CD8-positive, alpha-beta memory T cell (primary cell): ENCODE measurements at regions not wholly inside any gene's neighbourhood (a gene's known extent, or its start where the extent isn't known, plus 50 kb on each side); places are given as distances from the start of the nearest gene placed in this dataset.
A peak's percentile ranks its signal among the peaks of the same experiment; 100 is the strongest.

Source experiments
- CTCF ChIA-PET: fragments of 350-600 bp; sonication (Branson Sonifier 250); formaldehyde crosslinking; loops from one replicate; lab custom pipeline; 2021; ENCODE audit warnings: antibody characterized with exemption; lab: Charles Lee
- POLR2A ChIA-PET: fragments of 350-600 bp; sonication (Branson Sonifier 250); formaldehyde crosslinking; loops from one replicate; lab custom pipeline; 2021; ENCODE audit warnings: antibody characterized with exemption; lab: Charles Lee
- DNase-seq, 5 donors: peaks; one replicate each; pipeline versions ENCODE4 v3.0.0 to v3.0.0-alpha.2; 2020 to 2022; ENCODE audit warnings: mixed read lengths in 1 of 5
- H3K27ac ChIP-seq: one replicate; pipeline ENCODE4 v1.7.0; 2013; ENCODE audit warnings: low read depth, mild to moderate bottlenecking, low read length, moderate library complexity
- H3K27me3 ChIP-seq: 2 replicates; pipeline ENCODE4 v1.7.0; 2013; ENCODE audit warnings: low read length, mild to moderate bottlenecking; ENCODE audit not compliant: insufficient read depth, poor library complexity, severe bottlenecking
- H3K36me3 ChIP-seq: 2 replicates; pipeline ENCODE4 v1.7.0; 2013; ENCODE audit warnings: mild to moderate bottlenecking, low read length, moderate library complexity; ENCODE audit not compliant: insufficient read depth
- H3K4me1 ChIP-seq: 2 replicates; pipeline ENCODE4 v1.7.0; 2013; ENCODE audit warnings: mild to moderate bottlenecking, low read length, moderate library complexity; ENCODE audit not compliant: insufficient read depth
- H3K4me3 ChIP-seq: 2 replicates; pipeline ENCODE4 v1.7.0; 2013; ENCODE audit warnings: mild to moderate bottlenecking, low read length
- H3K9me3 ChIP-seq: 2 replicates; pipeline ENCODE4 v1.7.0; 2013; ENCODE audit warnings: mild to moderate bottlenecking, low read length
- H3K27ac Mint-ChIP-seq, 8 donors: one replicate each; pipeline ENCODE4 v1.8.0; 2020 to 2021; ENCODE audit warnings: mixed read lengths in 8 of 8, mild to moderate bottlenecking in 6 of 8, inconsistent platforms in 3 of 8, moderate library complexity in 3 of 8
- H3K27me3 Mint-ChIP-seq, 2 donors: one replicate each; pipeline ENCODE4 v1.8.0; 2020 to 2021; ENCODE audit warnings: mixed read lengths in 2 of 2, mild to moderate bottlenecking in 1 of 2, moderate library complexity in 1 of 2
- H3K36me3 Mint-ChIP-seq, 3 donors: one replicate each; pipeline ENCODE4 v1.8.0; 2020 to 2021; ENCODE audit warnings: mixed read lengths in 3 of 3, inconsistent platforms in 1 of 3, mild to moderate bottlenecking in 1 of 3
- H3K4me1 Mint-ChIP-seq, 3 donors: one replicate each; pipeline ENCODE4 v1.8.0; 2020 to 2021; ENCODE audit warnings: mixed read lengths in 3 of 3, inconsistent platforms in 1 of 3, mild to moderate bottlenecking in 1 of 3
- H3K4me3 Mint-ChIP-seq, 7 donors: one replicate each; pipeline ENCODE4 v1.8.0; 2020 to 2021; ENCODE audit warnings: mixed read lengths in 7 of 7, mild to moderate bottlenecking in 6 of 7, moderate library complexity in 4 of 7, inconsistent platforms in 2 of 7
- H3K9me3 Mint-ChIP-seq, 5 donors: one replicate each; pipeline ENCODE4 v1.8.0; 2020 to 2022; ENCODE audit warnings: mixed read lengths in 5 of 5, mild to moderate bottlenecking in 3 of 5, moderate library complexity in 2 of 5, inconsistent platforms in 1 of 5

DNA sequence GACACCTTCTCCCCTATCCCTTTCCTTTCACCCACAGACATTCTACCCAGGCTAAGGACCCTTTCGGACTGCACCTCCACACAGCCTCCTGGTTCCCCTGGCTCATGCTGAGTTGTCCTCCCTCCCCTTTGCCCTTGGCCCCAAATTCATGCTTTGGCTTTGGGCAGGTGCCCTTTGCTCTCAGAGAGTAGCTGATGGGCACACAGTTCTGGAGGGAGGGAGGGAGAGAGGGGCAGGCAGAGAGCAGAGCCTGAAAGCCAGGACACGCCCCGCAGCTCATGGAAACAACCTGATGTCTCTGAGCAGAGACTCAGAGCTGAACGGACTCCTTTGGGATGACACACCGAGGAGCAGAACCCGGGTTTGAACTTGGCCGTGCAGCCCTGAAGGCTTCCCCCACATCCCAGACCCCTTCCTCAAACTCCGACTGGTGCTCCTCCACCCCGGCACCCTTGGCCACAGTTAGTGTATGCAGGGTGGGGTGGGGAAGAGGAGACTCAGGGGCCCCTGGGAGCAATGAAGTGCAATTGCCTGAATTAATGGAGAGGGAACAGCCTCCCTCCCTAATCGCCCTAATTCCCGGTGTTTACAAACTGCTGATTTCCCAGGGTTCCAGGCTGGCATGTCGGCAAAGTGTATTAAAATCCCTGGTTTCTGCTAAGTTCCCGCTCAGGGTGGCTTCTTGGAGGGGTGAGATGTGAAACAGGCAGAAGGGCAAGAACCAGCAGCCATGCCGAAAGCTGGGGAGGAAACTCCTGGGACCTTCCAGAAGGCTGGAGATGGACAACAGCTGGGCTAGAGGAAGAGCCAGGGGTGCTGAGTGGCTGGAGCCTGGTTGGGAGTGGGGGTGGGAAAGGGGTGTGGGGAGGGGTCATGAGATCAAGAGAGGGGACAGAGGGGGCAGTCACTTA lies 71.2 kb upstream of the SHISAL1 start:
- H3K4me1 ChIP-seq: no peaks in the 10 kb centered on the region
- no peaks in the 10 kb centered on the region for H3K36me3 ChIP-seq
- H3K27ac ChIP-seq: no peak overlapping the region
- H3K4me3 ChIP-seq: no peak overlapping the region
- Mint-ChIP-seq H3K27me3 (peaks cover 3 to 51% of the 10 kb centered on the region in 2 donors), H3K4me3 (no peak overlapping the region), H3K27ac (no peak overlapping the region), H3K36me3 (peaks cover 0 to 2% (median 0%) of the 10 kb centered on the region in 3 donors), H3K4me1 (no peaks in the 10 kb centered on the region), H3K9me3 (no peaks in the 10 kb centered on the region)
- no peaks in the 10 kb centered on the region for H3K9me3 ChIP-seq
- ChIA-PET CTCF (no interaction called here), POLR2A (no interaction called here)
- no peaks in the 10 kb centered on the region for H3K27me3 ChIP-seq
- peak in 1 of 5 donors; percentile 37 for DNase-seq

DNA sequence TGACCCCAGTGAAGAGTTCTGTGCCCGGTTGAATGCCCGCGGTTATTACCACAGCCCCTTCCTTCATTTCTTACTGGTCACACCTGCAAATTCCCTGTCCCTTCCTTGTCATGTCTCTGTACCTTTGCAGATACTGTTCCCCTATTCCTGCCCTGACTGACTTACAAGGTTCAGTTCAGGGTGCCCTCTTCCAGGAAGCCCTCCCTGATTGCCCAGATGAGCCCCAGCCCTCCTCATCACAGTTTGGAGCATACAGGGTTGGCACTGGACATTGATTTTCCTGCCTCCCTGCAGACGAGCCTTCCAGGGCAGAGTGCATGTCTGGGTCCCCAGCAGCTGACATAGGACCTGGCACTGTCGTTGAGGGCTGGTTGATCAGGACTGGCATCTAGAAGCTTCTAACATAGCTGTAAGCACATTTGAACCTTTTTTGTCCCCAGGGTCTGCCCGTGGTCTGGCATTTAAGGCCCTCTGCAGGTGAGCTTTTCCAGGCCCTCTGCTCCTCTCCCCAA lies 70.4 kb upstream of the SHISAL1 start:
- Histone ChIP-seq H3K27ac (no peak overlapping the region), H3K4me3 (no peak overlapping the region), H3K9me3 (no peaks in the 10 kb centered on the region), H3K36me3 (no peaks in the 10 kb centered on the region), H3K27me3 (no peaks in the 10 kb centered on the region), H3K4me1 (no peaks in the 10 kb centered on the region)
- Mint-ChIP-seq H3K4me1 (no peaks in the 10 kb centered on the region), H3K4me3 (no peak overlapping the region), H3K36me3 (peaks cover 0 to under 1% (median 0%) of the 10 kb centered on the region in 3 donors), H3K9me3 (peaks cover 2 to 5% (median 4%) of the 10 kb centered on the region in 5 donors), H3K27me3 (peaks cover 3 to 44% of the 10 kb centered on the region in 2 donors), H3K27ac (no peak overlapping the region)
- POLR2A ChIA-PET: no interaction called here
- DNase-seq: no peak
- CTCF ChIA-PET: no interaction called here

DNA sequence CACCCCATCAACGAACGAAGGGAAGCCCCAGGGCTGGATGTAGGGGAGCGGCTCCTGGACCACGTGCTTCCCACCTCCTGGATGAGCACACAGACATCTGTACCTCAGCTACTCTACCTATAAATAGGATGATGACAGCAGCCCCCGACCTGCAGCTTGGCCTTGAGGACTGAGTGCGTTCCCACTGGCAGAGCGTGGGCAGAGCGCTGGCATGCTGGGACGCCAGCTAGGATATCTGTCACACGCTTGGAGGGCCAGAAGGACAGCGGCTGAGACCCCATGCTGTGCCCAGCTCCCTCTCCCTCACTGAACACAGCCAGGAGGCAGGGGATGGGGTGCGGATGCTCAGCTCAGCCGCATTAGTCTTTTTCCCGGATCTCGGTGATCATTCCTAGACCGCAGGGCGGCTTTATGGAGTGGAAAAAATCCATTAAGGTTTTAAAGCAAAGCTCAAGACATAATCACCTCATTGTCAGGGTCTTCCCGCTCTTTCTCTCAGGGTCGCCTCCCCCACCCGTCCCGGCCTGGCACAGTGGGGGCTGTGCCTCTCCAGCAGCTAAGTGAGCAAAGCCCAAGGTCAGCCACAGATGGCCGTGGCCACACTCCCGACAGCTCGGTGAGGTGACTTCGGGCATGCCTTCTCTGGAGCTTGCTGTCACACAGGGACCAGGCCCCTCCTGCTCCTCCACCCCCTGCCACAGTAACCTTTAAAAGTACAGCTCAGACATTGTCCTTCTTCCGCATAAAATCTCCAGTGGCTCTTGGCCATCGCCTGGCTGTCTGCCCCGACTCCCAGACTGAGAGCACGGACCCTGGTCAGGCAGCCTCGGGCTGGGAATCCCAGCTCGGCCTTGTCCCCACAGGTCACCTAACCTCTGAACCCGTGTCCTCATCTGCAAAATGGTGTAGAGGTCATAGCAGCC lies 69.6 kb upstream of the SHISAL1 start:
- POLR2A ChIA-PET: no interaction called here
- H3K4me1 ChIP-seq: no peaks in the 10 kb centered on the region
- no peaks in the 10 kb centered on the region for H3K36me3 ChIP-seq
- CTCF ChIA-PET: interaction anchor here (0.9 kb wide), 1 partner anchor 185 kb away, joined by 3 read pairs; no protein-coding TSS in a partner anchor
- peaks cover 5 to 11% (median 10%) of the 10 kb centered on the region in 5 donors for H3K9me3 Mint-ChIP-seq
- no peak overlapping the region for H3K27ac Mint-ChIP-seq
- no peaks in the 10 kb centered on the region for H3K27me3 ChIP-seq
- no peak overlapping the region for H3K4me3 ChIP-seq
- peaks cover 0 to 7% (median 0%) of the 10 kb centered on the region in 3 donors for H3K36me3 Mint-ChIP-seq
- H3K4me1 Mint-ChIP-seq: no peaks in the 10 kb centered on the region
- no peaks in the 10 kb centered on the region for H3K9me3 ChIP-seq
- H3K27ac ChIP-seq: no peak overlapping the region
- DNase-seq: peak in 1 of 5 donors; percentile 39
- no peak overlapping the region for H3K4me3 Mint-ChIP-seq
- peaks cover 3 to 39% of the 10 kb centered on the region in 2 donors for H3K27me3 Mint-ChIP-seq

DNA sequence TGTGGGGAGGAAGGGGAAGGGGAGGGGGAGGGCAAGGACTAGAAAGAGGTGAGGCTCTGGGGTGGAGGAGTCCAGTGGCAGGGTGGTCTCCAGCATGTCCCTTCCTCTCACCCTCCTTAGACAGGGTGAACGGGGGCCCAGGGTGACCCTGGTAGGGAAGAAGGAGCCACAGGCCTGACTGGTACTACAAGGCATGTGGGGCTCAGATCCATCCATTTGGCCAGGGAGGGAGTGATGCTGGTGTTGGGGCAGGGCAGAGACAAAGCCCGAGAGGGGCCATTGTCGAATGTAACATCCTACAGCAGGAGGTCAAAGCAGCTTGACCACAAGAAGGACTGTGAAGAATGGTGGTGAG lies 69.0 kb upstream of the SHISAL1 start:
- H3K4me1 ChIP-seq: no peaks in the 10 kb centered on the region
- no peaks in the 10 kb centered on the region for H3K9me3 ChIP-seq
- H3K4me3 Mint-ChIP-seq: peak overlapping the region in 1 of 7 donors; percentile 66
- no peak overlapping the region for H3K4me3 ChIP-seq
- DNase-seq: no peak
- no peaks in the 10 kb centered on the region for H3K27me3 ChIP-seq
- peak overlapping the region in 1 of 8 donors; percentile 90 for H3K27ac Mint-ChIP-seq
- ChIA-PET POLR2A (no interaction called here), CTCF (interaction anchor here (0.9 kb wide), 1 partner anchor 186 kb away, joined by 3 read pairs; no protein-coding TSS in a partner anchor)
- H3K36me3 Mint-ChIP-seq: peaks cover 0 to 7% (median 0%) of the 10 kb centered on the region in 3 donors
- no peaks in the 10 kb centered on the region for H3K36me3 ChIP-seq
- no peak overlapping the region for H3K27ac ChIP-seq
- no peaks in the 10 kb centered on the region for H3K4me1 Mint-ChIP-seq
- H3K9me3 Mint-ChIP-seq: peaks cover 5 to 14% (median 11%) of the 10 kb centered on the region in 5 donors
- peaks cover 0 to 33% of the 10 kb centered on the region in 2 donors for H3K27me3 Mint-ChIP-seq

DNA sequence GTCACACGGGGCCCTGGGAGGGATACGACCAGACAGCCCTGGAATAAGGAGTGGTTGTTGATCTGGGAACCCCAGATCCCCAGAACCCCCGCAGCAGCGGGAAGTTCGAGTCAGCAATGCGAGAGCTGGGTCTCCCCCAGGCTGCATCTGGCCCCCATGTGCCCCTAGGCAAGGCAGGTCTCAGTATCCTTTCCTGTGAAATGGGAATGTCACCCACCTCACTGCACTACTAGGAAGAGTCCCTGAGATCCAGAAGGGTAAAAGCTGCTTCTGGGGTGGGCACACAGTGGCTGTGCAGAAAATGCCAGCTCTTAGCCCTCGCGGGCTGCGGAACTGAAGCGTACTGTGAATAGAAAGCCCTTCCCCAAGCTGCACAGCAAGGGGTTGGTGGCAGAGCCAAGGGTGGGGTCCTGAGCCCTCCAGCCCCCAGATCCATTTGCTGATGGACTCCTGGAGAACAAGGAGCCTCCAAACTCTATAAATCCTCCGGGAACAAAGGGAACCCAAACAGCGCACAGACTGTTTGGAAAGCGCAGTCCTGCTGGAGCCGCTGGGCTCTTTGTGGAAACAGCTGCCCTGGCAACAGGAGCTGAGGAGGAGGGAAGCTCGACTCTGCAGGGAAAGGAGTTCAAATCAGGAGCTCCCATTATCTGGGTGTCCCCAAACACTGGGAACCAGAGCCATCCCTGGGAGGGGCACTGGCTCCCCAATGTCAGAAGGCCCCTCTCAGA lies 68.2 kb upstream of the SHISAL1 start:
- H3K9me3 Mint-ChIP-seq: peaks cover 5 to 22% (median 11%) of the 10 kb centered on the region in 5 donors
- H3K36me3 Mint-ChIP-seq: peaks cover 0 to 7% (median 0%) of the 10 kb centered on the region in 3 donors
- H3K4me3 ChIP-seq: no peak overlapping the region
- peaks cover 0 to 25% of the 10 kb centered on the region in 2 donors for H3K27me3 Mint-ChIP-seq
- H3K27ac Mint-ChIP-seq: no peak overlapping the region
- no peaks in the 10 kb centered on the region for H3K4me1 Mint-ChIP-seq
- H3K9me3 ChIP-seq: no peaks in the 10 kb centered on the region
- H3K4me3 Mint-ChIP-seq: no peak overlapping the region
- H3K36me3 ChIP-seq: no peaks in the 10 kb centered on the region
- ChIA-PET CTCF (no interaction called here), POLR2A (no interaction called here)
- H3K27ac ChIP-seq: no peak overlapping the region
- peak in 1 of 5 donors; percentile 31 for DNase-seq
- H3K4me1 ChIP-seq: no peaks in the 10 kb centered on the region
- no peaks in the 10 kb centered on the region for H3K27me3 ChIP-seq

DNA sequence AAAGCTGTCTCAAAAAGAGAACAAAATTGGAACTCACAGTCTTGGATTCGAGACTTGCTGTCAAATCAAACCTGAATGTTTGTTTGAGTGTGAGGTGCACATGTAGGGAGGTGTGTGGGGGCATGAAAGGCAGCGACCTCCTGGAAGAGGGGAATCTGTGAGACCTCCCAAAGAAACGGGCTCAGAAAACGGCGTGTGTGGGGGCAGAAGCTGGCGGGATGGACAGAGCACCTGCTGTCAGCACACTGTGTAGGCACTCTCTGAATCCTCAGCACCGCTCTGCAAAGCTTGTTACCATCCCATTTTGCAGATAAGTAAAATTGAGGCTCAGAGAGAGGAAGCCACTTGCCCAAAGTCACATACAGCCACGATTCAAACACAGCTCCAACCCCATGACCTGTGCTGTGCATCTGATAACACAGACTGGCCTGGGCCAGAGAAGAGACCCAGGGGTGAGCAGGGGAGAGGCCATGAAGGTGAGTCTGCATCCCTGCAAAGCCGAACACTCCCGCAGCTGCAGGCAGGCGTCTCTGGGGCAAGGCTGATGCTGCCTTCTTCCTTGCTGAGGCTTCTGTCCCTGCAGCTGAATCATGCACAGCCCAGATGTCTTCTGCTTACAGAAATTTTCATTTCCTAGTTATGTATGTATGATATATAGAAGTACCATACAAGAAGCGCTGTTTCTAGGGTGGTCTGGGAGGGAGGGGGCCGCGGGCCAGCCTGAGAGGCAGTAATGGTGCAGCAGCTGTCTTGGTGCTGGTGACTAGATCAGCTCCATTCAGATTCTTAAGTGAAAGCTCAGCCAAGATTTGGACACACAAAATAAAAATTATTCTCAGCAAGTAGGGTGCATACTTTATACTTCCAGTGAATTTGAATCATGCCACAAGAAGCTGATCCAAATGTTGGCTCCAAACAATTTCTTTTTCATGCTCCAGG lies 67.3 kb upstream of the SHISAL1 start:
- peak in 1 of 5 donors; percentile 11 for DNase-seq
- no peaks in the 10 kb centered on the region for H3K4me1 ChIP-seq
- CTCF ChIA-PET: no interaction called here
- Mint-ChIP-seq H3K27ac (no peak overlapping the region), H3K27me3 (peaks cover 0 to 20% of the 10 kb centered on the region in 2 donors), H3K4me3 (no peak overlapping the region), H3K36me3 (peaks cover 0 to 10% (median 2%) of the 10 kb centered on the region in 3 donors), H3K4me1 (no peaks in the 10 kb centered on the region), H3K9me3 (peaks cover 8 to 28% (median 17%) of the 10 kb centered on the region in 5 donors)
- H3K27ac ChIP-seq: no peak overlapping the region
- no peak overlapping the region for H3K4me3 ChIP-seq
- H3K36me3 ChIP-seq: no peaks in the 10 kb centered on the region
- no peaks in the 10 kb centered on the region for H3K27me3 ChIP-seq
- peaks cover under 1% of the 10 kb centered on the region for H3K9me3 ChIP-seq
- POLR2A ChIA-PET: no interaction called here

DNA sequence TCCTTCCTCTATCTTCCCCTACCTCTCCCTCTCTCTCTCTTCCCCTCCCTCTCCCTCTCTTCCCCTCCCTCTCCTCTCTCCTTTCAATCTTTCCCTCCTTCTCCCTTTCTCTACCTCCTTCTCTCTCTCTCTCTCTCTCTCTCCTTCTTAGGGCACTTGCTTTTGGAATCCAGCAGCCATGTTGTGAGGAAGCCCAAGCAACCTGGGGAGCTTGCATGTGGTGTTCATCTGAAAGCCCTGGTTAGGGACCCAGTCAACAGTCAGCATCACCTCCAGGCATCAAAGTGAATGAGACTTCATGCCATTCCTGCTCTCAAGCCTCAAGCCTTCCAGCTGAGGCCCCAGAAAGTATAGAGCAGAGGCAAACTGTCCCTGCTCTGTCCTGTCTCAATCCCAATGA lies 65.6 kb upstream of the SHISAL1 start:
- Histone ChIP-seq H3K27me3 (no peaks in the 10 kb centered on the region), H3K4me3 (no peak overlapping the region), H3K27ac (no peak overlapping the region), H3K4me1 (no peaks in the 10 kb centered on the region), H3K36me3 (no peaks in the 10 kb centered on the region), H3K9me3 (peaks cover 10% of the 10 kb centered on the region)
- H3K27me3 Mint-ChIP-seq: peaks cover 0 to 22% of the 10 kb centered on the region in 2 donors
- POLR2A ChIA-PET: no interaction called here
- peak overlapping the region in 1 of 8 donors; percentile 48 for H3K27ac Mint-ChIP-seq
- H3K4me1 Mint-ChIP-seq: no peaks in the 10 kb centered on the region
- H3K4me3 Mint-ChIP-seq: no peak overlapping the region
- CTCF ChIA-PET: no interaction called here
- DNase-seq: no peak
- peaks cover 23 to 37% (median 29%) of the 10 kb centered on the region in 5 donors for H3K9me3 Mint-ChIP-seq
- H3K36me3 Mint-ChIP-seq: peaks cover 0 to 22% (median 4%) of the 10 kb centered on the region in 3 donors
